ENCODE measurements at regions not wholly inside any gene's neighbourhood (a gene's known extent, or its start where the extent isn't known, plus 50 kb on each side); places are given as distances from the start of the nearest gene placed in this dataset.

DNA sequence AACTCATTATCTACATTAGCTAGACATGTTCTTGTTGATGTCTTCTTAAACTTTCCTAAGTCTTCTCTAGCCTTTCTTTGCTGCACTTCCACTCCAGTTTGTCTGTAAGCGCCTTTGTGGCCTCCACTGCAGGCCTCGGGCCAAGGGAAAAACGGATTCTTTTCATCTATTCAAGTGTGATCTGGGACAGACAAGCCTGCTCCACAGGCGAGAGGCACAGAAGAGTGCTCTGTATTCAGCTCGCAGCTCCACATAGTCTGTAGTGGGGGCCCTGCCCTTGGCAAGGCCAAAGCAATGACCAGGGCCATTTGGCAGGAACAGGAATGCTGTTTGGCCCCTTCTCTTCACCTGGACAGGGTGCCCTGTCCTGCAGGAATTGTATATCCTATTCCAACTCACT, 84.1 kb upstream of the BARX2 start:
- no peak for DNase-seq (ENCODE audit: low spot score)

DNA sequence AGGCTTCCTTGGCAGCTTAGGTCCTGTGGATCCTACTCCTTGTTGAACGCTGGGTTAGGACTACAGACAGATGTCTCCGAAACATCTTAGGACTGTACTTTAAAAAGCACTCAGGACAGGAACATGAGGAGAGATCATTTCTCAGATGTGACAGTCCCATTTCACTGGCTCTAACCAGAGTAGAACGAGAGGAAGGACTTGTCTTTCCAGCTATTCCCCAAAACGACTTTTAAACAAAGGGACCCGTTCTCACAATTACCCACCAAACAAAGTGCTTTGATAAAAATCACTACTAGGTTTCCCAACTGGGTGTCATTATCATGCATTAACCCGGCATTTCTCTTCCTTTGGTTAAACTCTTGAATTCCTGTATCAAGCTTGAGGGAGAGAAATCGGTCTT, 84.7 kb upstream of the BARX2 start:
- DNase-seq (ENCODE audit: low spot score) = no peak

DNA sequence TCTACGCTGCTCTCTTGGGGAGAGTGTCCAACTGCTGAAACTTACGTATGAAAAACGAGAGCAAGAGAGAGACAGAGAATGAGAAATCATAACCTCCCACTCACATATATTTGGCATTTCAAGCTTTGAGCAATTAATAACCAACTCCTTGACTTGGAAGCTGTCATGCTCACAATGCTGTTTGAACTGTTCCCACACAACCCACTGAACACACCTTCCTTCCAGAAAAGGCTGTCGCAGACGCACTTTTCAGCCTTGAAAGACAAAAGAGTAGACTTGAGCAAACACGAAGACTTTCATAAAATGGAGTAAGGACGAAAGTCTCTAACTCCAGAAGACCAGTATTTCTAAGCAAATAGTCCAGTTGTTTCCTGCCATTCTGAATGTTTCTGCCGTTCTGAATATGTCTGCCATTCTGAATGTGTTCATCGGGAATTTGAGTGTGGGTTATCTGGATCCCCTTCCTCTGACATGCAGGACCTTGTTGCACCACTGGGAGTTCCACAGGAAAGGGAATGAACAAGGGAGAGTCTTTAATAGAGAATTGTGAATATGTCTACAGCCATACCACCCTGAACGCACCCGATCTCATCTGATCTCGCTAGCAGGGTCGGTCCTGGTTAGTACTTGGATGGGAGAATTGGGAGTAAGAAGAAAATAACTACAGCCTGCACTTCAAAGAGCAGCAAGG, 86.2 kb upstream of the BARX2 start:
- no peak for DNase-seq (ENCODE audit: low spot score)

DNA sequence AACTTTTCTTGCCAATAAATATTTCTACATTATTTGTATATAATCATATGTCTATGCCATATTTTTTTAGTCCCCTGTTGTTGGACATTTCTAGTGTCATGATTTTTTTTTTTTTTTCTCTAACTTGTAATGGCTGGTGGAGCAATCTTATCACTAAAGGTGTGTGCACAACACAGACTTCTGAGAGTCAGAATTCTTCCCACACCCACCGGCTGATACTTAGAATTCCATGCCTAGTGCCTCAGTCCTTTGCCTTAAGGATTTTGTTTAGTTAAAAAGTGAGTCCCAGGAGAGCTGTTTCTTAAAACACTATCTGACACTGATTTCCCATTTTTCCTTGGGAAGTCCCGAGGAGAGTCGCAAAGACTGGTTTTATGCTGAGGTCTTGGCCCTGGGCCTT, 87.7 kb upstream of the BARX2 start:
- no peak for DNase-seq (ENCODE audit: low spot score)

DNA sequence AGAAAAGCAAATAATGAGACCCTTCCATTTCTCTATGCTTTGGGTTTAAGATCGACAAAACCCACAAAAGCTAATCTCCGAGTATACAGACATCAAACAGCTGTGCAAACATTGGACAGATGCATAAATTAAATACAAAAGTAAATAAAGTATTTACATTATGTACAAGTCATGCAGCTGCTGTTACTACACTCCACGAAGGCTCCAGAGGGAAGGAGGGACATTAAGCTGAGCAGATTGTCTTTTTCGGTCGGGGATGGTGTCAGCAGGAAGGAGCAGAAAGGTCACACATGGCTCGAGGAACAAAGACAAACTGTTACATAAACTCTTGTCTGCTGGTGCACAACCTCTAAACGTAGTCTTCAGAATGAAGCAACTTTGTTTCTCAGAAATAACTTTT, 88.8 kb upstream of the BARX2 start:
- no peak for DNase-seq (ENCODE audit: low spot score)

DNA sequence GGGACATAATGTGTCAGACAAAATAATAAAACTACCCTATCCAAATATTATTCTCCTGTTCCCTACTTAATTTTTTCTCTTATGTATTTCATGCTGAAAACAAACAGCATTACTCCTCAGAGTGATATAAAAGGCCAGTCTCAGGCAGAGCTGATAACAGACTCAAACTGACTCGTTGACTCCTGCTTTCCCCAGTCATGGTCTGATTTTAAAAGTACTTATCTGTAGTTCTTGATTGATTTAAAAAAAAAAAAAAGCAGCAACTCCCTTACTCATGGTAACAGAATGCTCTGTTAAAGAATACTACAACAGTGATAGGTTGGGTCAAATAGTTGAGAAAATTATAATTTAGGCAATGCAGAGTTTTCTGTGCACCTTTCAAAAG, 90.3 kb upstream of the BARX2 start:
- DNase-seq (ENCODE audit: low spot score) = no peak

DNA sequence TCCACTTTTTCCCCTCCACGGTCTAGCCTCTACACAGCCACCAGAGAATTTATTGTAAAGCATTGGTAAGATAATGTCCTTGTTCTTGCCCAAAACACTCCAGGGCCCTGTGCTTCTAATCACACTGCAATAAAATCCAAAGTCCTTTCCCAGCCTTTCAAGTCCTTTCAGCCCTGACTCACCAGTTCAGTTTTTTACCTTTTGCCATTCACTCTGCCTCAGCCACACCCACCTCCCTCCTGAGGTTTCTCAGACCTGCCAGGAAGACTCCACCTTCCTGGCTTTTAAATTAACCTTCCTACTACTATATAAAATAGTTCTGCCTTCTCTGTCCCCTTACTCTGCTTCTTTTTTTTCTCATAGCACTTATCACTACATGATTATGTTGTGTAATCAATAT, 91.0 kb upstream of the ARHGAP32 start:
- DNase-seq (ENCODE audit: low spot score) = no peak

DNA sequence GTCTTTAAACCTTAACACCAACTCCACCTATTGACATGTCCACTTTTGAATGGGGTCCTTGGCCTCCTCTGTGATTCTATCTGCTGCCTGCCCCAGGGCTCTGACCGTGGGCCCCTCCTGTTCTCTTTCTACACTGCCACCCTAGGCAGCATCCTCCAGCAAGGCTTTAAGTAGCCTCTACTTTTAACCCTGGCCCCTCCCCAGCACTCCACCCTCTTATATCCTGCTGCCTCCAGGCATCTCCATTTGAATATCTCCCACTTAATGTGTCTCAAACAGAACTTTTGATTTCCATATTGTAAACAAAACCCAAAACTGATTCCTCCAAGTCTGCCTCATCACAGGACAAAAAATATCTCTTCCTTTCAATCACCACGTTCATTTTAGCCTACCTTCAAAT, 90.5 kb upstream of the ARHGAP32 start:
- DNase-seq (ENCODE audit: low spot score) = no peak

DNA sequence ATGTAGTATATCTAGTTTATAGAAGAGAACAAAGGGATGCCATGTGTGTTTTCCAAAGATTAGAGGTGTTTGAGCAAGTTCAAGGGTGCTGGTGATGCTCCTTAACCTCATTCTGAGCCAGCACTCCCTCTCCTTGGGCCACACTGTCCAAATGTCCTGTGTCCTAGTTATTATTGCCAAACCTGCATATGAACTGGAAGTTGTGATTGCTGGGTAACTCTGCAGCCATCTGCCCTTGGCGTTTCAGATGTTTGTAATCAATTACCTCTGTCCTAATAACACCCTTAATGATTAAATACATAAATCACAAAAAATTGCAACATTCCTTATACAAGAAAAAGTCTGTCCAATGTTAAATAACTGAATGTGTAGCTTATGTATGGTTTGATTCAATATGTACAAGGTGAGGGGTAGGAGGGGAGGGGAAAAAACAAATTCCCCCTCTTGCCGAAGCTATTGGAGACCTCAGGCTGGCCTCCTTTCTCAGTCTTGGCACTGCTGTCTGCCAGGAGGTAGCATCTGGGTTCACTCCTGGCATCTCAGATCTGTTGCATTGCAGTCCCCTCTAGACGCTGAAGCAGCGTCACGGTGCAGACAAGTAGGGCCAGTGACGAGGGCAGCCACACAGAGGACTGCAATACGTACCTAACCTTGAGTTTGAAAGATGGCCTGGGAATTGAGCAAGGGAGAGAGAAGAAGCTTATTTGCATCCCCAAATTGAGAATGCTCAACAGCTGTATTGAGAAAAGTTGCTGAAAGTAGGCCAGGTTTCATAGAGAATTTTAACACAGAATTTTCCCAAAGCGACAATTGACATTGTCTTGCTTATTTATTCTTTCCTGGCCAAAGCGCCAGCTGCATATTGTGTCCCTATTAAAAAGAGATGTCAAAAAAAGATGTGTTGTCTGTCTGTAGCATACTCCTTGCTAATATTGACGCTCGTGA, 89.6 kb upstream of the ARHGAP32 start:
- no peak for DNase-seq (ENCODE audit: low spot score)

DNA sequence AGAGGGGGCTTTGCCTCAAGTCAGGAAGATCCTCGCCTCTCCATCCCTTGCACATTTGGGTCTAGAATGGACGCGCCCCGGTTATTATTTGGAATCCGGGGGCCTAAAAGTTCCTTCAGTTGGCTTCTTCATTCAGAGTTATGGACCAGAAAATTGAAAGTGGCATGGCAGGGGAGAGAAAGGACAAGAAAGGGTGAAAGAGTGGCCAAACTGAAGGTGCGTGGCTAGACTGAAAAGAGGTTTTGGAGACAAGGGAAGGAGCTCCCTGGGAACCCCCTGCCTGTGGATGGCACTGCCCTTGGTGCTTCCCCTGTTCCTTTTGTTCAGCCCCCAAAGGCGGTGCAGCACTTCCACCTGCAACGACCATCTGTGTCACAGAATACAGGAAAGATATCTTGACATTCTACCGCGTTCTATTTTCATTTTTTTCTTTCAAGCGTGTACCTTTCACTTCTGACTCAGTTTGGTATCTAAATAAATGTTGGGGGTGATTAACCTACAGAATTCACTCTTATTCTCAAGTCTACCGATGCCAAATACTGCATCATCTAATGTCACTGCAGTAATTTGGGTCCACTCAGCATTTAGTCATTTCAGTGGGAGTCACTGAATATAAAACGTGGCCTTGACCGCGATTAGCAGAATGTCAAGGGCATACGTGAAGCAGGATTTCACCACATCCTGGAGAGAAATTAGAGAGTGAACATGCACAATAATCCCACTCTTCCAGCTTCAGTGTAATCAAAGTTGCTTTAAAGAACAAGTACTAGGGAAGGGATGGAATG, 88.1 kb upstream of the ARHGAP32 start:
- DNase-seq (ENCODE audit: low spot score) = no peak

DNA sequence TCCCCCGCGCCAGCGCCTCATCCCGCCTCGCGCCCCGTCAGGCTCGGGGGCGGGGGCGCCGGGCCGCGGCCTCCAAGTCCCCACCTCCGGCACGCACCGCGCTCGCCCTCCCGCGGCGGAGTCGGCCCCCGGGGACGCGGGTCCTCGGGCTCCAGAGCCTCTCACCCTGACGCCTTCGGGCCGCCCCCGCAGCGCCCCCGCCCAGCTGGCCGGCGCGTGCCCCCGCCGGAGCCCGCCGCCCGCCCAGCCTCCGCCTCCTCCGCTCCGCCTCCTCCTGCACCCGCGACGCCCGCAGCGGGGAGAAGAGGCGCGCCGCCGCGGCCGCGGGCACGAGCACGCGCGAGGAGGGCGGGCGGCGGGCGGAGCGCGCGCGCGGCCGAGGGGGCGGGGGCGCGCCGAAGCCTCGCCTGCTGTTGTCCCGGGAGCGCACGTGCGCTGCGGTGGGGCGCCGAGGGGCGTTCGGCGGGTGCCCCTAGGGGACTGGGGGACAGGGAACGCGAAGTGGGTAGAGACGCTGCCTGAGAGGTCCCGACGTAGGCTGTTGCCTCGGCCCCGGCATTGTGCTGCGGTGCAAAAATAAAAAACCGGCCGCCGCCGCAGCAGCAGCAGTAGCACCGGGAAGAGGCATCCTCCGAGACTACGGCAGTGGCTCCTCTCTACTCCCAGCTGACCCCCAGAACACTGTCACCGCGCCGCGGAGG, 87.4 kb upstream of the ARHGAP32 start:
- DNase-seq (ENCODE audit: low spot score) = peak; percentile 99

DNA sequence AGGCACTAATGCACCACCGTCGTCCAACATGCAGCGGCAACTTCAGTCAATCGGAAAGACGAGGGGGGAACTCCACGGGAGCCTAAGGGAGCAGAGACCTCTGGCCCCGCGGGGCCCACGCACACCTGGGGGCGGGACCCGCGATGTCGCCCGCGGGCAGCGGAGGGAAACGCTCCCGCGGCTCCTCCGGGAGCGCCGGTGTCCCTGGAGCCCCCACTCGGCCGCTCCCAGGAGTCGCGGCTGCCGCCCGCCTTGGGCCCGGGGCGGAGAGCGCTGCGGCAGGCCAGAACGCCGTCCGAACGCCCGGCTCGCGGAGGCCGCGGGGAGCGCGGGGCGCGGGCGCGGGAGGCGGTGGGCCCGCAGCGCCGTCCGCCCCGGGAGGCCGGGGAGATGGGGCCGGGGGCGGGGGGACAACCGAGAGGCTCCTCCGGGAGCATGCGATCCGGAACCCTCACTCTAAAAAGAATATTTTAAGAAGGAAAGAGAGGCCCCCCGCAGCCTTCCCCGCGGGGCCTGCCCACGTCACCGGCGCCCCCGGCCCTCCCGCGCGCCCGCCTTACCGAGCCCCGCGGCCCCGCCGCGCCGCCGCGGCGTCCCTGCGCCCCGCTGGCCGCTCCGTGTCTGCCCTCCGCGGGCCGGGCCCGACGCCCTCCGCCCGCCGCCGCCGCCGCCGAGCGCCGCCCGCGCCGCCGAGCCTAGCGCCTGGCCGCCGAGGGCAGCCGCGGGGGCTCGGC, 86.6 kb upstream of the ARHGAP32 start:
- DNase-seq (ENCODE audit: low spot score) = peak; percentile 81

DNA sequence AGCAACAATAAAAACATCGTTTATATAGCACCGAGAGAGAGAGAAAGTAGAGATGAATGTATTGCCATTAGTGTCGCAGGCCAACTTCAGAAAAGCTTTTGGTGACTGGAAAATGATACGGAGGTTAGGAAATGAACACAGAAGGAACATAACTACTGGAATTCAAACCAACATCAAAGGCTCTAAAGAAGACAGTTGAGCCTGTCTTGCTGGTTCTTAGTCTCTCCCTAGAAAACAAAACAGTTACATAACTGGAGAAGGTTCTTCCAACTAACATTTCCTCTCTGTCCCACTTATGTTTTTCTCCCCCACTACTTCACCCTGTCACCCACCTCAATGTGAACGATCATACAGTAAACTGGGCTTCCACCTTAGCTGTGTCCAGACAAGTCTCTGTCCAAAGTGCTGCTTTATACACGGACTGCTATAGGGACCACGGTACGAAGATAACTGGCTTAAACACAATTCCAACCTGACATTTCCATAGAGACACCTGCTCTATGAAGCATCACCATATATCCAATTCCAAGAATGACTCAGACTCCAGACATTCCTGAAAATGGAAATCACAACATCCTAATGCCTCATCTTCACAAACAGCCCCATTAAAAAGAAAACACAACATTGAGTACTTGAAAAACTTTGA, 85.2 kb upstream of the ARHGAP32 start:
- no peak for DNase-seq (ENCODE audit: low spot score)

DNA sequence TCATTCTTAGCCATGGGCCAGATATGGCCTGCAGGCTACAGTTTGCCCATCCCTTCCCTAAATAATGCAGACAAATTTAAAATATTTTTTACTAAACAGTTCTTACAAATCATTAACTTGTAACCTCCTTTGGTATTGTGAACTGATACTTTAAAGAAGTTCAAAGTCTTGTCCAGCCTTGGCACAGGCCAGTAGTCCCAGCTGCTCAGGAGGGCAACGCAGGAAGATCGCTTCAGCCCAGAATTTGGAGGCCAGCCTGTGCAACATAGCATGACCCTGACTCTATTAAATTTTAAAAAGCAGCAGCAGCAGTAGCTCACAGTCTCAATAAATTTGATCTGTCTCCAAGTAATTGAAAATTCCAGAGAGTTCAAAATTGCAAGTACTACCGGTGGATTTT, 83.7 kb upstream of the ARHGAP32 start:
- no peak for DNase-seq (ENCODE audit: low spot score)

DNA sequence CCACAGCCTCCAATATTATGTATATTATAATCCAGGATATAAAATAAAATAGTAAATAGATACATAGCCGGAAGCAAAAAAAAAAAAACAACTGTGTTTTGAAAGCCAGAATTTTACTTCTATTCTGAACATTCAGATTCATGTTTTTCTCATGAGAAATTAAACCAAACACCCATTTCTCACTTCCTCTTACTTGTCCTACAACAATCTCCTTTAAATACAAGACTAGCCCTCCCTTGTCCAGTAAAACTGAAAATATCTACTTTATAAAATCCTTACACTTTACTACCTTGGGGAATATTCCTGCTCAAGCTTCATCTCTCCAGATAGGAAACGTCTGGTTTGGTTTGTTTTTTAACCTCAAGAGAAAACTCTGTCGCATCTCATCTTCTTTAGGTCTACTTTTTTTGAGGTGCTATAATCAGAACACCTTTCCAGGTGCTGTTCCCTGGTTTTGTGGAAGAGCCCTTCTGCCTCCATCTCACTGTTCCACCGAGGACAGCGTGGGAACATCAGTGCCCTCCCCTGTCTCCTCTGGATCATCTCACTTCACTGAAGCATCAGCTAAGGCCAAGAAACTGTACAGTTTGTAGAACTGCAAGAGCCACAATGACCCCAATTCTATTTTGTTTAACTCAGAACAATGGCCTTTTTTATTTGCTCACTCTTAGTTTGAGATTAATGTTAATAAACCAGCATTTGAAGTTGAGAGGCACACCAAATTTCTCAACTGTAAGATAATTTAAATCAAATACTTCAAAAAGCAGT, 82.0 kb upstream of the ARHGAP32 start:
- DNase-seq (ENCODE audit: low spot score) = no peak

DNA sequence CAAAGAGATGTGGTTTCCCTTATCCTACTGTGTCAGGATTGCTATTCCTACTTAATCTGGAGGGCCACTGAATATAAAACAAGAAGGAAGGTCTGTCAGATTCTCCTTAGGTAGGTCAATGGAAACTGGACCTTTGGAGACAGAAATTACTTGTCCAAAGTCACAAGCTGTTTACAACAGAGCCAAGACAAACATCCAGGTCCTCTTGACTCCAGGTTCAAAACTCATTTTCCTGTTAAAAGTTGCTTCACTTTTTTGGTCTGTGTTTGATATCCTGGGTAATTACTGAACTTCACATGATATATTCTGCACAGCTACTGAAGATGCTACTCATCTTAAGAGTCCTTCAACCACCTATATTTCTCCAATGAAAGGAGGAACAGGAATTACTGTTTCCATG, 81.2 kb upstream of the ARHGAP32 start:
- DNase-seq (ENCODE audit: low spot score) = no peak

DNA sequence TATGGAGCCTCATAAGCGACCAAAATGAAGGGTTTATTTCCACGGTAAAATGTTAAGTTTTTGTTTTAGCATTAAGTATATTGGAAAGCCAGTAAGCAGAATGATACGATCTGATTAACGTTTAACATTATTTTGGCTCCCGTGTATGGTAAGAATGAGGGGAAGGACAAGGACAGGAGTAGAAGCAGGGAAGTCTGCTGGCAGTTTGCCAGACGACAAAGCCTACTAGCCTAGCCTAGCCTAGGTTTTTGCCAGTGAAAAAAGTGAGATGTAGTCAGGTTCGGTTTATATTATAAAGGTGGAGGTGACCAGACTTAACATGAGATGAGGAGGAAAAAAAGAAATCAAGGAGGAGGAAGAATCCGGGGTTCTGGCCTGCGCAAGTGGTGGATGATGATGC, 78.9 kb upstream of the ARHGAP32 start:
- no peak for DNase-seq (ENCODE audit: low spot score)

DNA sequence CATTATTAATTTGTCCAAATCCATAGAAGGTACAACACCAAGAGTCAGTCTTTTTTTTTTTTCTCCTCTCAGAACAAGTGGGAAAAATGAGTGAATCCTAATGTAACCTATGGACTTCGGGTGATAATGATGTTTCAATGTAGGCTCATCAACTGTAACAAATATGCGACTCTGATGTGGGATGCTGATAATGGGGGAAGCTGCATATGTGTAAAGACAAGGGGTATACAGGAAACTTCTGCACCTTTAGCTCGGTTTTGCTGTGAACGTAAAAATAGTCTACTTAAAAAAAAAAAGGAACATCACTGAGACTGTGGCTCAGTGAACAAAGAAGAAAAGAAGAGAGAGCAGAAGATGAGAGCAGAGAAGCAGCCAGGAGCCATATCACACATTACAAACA, 78.3 kb upstream of the ARHGAP32 start:
- no peak for DNase-seq (ENCODE audit: low spot score)

DNA sequence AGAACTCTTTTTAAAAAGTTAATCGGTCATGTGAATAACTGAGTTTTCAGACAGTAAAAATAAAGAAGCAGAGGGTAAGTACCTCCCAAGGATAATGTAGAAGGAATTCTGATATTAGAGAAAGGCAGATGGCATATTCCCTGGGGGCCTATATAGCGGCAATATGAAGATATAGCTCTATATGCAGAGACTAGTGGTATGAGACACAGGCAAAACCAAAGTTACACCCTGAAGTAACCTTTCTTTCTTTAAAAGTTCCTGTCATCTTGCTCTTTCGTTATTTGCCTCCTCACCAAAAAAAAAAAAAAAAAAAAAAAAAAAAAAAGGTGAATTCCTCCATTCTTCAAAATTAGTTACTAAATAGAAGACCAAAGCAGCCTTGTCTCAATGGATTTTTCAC, 76.2 kb upstream of the ARHGAP32 start:
- no peak for DNase-seq (ENCODE audit: low spot score)

DNA sequence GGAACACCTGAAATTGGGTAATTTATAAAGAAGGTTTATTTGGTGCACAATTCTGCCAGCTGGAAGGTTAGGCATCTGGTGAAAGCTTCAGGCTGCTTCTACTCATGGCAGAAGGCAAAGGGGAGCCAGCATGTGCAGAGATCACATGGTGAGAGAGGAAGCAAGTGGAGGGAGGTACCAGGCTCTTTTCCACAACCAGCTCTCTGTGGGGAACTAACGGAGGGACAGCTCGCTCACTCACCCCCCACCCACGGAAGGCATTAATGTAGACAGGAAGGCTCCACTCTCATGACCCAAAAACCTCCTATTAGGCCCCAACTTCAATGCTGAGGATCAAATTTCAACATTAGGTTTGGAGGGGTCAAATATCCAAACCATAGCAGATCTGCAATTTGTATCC, 75.6 kb upstream of the ARHGAP32 start:
- DNase-seq (ENCODE audit: low spot score) = no peak

Measured in GM03348 (cell line).